HG03196 (cell line): ENCODE measurements at regions not wholly inside any gene's neighbourhood (a gene's known extent, or its start where the extent isn't known, plus 50 kb on each side); places are given as distances from the start of the nearest gene placed in this dataset.

Experiments used
- ATAC-seq: cut with Tn5 transposase; IDR thresholded peaks from one replicate; pipeline ENCODE4 v1.9.1; 2021; ENCODE audit not compliant: unreplicated experiment

DNA sequence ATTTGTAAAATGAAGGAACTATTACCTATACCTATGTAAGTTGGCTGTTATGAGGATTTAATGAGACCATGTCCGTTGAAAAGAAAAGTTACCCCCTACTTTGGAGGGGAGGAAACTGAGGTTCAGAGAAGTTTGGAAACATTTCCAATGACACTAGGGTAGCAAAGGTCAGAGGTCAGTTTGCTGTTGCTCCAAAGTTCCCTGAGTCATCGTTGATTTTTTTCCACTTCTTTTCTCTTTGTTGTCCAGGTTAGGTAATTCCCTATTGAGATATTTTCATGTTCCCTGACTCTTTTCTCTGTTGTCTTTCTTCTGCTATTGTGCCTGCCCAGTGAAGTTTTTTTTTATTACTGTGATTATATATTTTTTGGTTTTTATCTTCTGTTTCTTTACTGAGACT lies 213.8 kb upstream of the C1orf174 start:
- no peak for ATAC-seq

DNA sequence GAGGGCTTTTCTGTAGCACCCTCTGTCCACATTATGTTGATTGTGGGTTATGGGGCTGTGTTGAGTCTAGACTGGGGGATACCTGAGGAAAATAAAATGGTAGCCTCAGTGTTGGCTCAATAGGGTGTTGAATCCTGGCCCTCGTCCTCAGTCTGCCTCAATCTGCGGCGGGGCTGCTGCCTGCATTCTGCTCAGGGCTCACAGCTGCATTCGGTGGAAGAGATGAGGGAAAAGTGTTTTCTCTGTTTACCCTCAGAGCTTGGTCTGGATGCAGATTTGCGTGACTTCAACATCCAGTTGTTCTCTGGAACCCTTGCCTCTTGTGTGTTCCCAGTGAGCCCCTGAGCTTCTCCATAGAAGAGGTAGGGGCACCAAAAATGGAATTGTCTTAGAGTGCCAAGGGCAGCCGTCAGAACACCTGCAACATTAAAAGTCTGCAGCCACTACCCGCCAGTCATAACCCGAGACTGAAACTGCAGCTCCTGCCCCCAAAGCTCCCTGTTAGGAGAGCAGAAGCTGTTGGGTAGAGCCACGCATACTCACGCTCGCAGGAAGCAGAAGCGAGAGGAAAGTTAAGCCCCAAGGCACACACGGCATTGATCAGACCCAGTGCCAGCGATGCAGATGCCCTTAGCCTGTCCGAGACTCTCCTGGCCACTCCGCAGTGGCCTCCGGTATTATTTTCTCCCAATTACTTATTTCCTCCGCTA lies 215.3 kb upstream of the C1orf174 start:
- ATAC-seq: no peak

DNA sequence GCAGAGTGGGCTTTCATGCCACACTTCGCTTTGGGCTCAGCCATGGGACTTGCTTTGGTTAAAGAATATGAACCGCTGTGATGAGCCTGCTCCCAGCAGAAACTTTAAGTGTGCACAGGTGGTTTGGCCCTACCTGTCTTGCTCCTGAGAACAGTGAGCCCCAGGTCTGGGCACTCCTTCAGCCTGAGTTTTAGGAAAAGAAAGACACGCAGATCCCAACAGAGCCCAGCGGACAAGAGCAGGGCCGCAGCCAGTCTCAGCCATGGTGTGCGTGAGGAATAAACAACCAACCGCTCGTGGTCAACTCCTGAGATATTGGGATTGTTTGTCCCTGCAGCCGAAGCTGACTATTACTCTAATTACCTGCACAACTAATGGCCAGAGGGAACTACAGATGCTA lies 217.1 kb upstream of the C1orf174 start:
- no peak for ATAC-seq

DNA sequence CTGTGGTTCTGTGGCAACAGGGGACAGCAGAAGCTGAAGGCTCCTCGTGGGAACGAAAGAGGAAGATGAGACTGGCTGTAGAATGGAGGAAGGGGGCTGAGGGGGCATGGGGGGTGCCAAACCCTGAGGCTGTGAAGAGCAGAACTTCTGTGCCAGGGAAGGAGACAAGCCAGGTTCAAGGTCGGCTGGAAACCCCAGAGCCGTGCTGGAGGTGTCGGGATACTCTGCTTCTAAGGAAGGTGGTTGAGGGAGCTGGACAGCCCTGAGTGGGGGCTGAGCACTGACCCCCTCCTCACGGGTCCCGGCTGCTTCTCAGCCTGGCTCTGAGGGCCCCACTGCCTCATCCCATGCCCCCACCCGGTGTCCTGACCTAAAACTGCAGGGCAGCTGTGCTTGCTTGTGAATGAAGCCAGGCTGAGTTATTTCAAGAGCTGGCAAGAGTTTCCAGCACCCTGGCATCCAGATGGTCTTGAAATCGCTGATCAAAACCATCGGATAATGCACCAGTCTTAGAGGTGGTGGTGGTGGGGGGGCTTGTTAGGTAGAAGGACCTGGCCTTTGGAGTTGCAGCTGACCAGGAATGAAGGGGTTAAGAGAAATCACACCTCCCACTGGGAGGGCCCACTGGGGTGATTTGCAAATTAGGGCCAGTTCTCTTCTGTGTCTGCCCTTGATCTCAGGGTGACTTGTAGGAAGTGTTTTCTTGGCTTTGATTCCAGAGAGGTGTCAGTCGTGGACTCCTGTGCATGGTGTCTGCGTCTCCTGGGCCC lies 218.9 kb upstream of the C1orf174 start:
- ATAC-seq: no peak

DNA sequence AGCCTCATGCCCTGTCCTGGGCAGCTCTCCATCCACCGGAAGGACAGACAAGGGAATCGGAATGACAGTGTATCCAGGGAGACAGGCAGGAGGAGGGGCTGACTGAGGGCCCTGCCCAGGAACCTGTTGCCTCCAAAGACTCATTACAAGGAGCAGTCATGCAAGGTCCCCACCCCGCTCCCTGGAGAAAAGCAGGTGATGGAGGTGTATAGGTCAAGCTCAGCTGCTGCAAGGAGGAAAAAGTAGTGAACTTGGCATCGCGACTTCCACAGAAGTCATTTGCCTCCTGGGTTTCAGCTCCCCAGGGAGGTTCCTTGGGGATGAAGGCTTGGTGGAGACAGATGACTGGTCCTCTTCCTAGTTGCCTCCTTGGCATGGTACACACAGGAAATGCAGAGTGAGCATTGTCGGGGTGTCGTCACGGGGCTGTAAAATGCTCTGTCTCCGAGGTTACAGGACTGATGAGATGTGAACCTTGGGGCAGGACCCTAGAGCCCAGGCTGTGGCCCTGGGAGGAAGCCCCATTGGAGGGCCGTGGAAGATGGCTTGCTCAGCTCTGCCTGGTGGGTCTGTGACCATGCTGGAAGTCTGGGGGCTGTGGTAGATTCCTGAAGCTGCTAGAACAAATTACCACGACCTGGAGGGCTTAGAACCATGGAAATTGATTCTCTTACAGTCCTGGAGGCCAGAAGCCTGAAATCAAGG lies 219.6 kb upstream of the C1orf174 start:
- no peak for ATAC-seq

DNA sequence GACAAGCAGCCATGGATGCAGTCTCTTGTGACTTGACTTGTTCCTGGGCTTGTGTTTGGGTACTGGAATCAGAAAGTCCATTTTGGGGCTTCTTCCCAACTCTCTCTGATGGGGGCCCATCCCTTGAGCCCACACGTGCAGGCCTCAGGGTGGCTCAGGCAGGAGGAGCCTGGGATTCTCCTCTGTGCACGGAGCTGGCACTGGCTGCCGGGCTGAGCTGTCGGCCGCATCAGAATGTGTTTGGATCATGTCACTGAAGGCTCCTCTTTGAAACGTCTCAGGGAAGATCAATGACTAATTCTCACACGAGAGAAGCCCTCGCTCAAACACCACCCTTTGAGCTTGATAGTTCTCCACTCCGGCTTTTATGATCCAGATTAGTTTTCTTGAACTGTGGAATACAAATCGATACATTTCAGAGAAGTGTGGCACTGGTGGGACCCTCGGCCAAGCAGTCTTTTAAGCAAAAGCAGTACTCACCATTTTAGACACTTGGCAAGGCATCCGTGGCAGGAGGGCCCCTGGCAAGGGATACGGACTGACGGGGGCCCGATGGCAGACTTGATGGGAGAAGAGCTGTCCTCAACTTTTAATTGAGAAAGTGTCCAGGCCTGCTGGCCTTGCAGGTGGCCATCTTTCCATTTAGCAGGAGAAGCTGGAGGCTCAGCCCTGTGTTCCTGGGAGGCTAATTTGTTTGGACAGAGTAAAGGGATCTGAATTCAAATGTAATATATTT lies 220.7 kb upstream of the C1orf174 start:
- no peak for ATAC-seq

DNA sequence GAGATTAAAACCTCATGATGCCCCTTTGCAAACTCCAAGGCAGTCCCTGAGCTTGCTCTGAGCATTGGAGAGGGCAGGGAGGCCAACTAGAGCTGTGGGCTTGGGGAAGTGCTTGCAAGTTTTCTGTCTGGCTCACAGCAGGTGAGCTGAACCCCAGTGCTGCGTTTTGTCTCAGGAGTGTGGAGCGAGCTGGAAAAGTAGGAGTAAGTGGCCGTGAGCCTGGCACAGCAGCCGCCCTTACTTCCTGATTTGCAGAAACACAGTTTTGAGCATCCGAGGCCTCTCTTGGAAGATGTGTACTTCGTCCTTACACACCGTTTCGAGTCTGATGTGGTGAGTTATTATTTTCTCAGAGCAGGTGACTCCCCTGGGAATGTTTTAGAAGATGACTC lies 221.2 kb upstream of the C1orf174 start:
- no peak for ATAC-seq

DNA sequence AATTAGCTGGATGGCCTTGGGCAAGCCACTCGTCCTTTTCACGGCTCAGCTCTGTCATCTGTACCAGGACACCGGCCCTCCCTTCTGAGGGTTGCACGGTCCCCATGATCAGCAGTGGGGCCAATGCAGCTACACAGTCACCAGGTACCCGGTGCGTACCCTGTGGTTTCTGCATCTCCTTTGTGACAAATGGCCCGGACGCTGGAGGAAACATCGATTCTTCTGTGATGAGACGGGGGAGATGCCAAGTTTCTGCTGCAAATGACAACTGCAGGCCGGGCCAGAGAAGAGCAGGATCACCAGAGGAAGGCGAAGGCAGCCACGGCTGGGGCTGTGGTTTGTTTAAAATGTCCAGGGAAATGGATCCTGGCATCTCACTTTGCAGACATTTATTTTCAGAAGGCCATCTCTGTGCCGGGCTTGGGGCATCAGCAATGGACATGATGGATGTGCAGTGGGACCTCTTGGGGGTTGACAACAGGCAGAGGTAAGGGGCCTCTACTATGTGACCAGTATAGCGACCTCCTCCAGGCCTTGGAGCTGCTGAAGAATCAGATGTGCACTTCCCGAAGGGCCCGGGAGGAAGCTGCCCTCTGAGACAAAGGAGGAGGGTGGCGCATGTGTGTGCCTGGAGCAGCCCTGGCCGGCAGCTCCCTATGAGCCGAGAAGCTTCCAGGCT lies 221.9 kb upstream of the C1orf174 start:
- no peak for ATAC-seq

DNA sequence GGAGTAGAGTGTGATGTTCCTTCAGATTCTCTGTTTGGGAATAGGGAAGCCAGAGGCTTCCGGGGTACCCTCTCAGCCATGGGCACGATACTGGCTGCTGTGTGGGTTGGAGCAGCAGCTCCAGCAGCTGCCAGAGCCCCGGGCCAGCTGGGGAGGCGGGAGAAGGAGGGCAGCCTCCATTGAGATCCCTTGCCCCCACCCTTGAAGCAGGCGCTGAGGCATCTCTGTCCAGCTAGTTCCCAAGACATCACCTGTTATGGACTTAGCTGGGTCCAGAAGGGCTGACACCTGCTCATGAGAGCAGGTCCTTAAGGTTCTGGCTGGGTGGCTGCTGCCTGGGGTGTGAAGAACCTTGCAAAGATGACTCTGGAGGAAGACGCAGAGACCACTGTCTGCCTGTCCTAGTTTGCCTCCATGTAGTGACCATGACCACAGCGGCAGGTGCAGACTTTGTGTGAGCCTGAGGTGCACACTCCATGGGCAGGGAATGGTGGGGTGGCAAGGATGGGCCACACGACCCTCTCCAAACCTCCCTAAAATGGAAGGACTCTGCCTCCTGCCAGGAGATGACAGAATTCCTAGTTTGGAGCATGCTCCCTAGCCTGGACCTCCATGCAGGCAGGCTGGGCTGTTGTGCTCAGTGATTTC lies 222.6 kb upstream of the C1orf174 start:
- ATAC-seq: no peak

DNA sequence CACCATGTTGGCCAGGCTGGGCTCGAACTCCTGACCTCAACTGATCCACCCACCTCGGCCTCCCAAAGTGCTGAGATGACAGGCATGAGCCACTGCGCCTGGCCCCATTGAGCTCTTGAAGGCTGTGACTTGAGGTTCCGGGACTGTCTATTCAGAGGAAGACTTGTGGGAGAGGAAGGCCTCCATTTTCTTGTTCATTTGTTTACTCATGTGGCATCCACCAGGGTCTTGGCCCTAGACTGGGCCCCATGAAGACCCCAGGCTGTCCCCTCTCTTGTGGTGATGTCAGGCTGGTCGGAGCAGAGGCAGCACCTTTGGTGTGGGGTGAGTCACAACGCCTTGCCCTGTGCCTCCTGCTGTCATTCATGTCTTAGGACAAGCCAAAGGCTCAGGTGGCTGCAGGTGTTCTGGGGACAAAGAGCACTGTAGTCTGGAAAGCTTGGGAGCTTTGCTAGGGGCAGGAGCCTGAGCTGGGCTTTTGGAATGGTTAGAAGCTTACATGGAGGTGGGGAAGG lies 224.6 kb upstream of the C1orf174 start:
- ATAC-seq: no peak

DNA sequence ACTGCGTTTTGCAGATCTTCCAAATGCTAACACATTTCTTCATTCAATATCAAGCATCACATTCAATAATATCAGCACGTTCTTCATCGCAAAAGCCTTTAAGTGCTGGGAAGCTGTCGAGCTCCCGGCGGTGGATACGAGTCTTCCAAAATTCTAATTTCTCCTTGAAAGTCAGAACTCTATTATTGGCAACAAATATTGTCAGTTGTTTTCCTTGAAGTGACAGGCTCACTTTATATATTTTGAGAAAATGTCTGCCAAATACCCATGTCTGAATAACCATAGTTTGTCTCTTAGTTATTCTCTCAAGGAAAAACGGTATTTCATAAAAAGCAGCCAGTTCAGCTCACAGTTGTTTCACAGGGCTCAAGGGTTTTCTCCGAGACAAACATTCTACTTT lies 226.2 kb upstream of the C1orf174 start:
- ATAC-seq: no peak

DNA sequence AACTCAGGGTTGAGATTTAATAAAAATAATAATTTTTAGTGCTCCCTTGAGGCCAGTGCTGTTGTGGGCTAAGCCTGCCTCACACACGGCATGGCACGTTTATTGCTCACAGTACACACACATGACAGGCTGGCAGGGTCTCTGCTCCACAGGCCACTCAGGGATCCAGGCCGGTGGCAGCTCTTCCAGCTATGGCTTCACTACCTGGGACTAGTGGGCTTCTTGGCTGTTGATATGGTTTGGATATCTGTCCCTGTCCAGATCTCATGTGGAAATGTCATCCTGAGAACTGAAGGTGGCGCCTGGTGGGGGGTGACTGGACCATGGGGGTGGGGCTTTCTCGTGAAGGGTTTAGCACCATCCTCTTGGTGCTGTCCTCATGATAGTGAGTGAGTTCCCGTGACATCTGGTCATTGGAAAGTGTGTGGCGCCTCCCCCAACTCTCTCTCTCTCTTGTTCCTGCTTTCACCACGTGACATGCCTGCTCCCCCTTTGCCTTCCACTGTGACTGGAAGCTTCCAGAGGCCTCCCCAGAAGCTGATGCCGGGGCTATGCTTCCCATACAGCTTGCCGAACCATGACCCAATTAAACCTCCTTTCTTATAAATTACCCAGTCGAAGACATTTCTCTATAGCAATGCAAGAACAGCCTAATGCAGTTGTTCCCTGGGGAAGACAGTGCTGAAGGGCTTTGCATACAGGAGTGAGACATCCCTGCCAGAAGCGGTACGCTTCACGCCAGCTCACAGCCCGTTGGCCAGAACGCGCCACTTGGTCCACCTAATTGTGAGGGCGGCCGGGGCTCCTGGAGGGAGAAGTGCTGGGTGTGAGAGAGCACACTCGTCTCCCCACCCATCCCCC lies 226.9 kb upstream of the C1orf174 start:
- ATAC-seq: no peak

DNA sequence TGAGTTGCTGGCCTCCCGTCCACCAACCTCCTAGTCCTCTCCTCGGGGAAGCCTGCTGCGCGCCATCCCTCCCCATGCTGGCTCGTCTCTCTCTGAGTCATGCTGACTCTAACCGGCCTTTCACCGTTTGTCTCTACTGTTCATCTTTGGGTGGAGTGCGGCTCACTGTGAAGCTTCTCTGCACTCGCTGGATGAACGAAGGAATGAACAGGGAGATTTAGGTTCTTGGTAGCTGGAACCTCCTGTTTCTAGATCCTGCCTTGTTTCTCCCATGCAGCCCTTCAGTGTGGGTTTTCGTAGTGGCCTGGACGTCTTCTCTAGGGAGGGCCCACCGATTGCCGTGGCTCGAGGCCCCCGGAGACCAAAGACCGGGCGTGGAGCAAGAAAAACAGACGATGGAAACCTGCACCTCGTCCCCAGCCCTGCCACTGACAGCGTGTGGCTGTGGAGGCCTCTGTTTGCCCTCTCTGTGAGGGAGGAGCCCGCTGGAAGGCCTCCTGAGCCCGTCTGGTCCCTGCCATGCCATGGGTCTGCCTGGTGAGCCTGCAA lies 227.6 kb upstream of the C1orf174 start:
- ATAC-seq: no peak

DNA sequence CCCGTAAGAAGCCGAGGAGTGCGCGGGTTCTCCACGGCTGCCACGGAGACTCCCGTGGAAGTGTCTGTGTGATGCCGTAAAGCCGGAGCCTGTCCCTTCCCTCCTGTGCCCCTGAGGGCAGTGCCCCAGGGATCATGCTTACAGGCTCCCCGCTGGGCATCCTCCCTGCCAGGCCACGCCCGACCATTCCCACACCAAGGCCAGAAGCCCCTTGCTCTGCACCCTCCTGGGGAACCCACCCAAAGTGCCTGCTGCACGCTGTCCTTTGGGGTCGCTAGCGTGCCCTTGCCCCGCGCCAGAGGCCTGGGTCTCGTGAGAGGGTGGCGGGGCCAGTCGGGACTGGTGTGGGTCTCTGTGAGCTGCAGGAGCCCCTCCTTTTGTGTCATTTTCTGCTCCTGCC lies 228.5 kb upstream of the C1orf174 start:
- no peak for ATAC-seq

DNA sequence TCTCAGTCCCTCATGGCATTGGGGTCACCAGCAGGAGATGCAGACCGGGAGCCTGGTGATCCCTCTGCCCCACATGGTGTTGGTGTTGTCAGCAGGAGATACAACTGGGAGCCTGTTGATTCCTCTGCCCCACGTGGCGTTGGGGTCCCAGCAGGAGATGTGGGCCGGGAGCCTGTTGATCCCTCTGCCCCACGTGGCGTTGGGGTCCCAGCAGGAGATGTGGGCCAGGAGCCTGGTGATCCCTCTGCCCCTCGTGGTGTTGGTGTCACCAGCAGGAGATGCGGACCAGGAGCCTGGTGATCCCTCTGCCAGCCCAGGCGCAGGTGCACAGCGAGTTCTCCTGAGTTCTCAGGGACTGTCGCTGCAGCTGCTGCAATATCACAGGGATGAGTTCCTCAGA lies 229.6 kb upstream of the C1orf174 start:
- no peak for ATAC-seq

DNA sequence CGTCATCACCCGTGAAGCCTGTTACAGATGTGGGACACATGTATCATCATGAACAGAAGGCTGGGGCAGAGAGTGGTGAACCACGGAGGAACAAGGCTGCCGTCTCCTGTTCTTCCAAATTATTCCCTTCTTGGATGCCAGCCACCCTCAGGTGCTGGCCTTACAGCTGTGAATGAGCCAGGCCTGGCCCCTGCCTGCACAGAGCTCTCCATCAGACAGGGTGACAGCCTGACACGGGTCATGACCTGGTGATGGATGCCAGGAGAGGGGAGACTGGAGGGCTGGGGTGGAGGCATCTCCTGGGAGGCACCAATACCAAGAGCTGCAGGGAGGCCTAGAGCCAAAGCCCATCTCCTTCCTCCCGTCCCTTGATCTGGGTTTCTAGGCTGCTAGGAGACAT lies 230.0 kb upstream of the C1orf174 start:
- no peak for ATAC-seq

DNA sequence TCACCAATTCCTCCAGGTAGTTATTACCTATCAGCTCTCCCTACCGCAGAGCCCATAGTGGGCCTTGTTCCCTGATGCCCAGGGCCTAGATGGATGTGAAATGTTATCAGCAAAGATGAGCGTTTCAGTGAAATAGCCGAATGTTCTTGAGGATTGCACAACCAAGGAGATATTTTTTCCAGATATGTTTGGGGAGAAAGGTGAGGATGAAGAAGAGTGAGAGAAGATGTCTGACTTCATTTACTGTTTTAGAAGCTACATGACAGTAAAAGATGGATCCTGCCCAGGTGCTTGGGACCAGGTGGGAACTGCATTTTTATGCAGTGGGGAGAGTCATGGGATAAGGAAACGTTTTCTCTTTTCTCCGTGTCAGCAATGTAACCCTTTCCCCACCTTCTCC lies 231.7 kb upstream of the C1orf174 start:
- no peak for ATAC-seq

DNA sequence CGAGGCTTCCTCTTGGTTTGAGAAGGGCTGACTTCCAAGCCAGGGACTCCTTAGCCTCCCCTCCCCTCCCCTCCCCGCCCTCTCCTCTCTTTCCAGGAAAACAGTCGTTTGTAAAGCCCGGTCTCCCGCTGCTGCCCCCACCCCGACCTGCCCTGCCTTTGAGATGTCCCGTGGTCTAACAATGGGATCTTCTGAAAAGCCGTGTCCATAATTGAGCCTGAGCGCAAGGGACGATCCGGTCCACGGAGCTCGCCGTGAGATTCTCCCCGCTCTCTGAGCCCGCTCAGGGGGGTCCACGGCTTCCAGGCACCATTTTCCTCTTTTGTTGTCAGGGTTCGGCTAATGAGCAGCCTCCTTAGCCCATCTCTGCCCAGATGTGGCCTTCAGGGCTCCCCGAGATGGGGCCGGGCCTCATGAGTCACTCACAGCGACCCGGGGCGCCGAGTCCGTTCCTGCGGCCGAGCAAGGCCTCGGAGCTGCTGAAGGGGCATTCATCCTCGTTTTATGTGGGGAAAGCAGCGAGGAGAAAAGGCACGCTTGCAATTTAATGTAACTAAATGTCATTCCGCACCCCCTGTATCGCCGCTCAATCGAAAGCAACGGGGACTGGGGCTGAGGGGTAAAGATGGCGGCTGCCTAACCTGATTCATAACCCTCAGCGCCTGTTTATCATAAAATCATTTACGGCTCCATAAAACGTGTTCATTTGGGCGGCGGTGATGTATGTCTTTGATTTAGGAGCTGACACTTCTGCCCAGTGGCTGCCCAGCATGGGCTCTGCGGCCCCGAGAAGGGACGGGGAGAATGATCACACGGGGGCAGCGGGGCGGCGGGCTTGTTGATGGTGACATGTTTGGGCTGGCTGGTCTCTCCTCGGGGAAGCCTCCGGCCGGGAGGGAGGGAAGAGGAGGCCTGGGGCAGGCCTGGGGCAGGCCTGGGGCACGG lies 232.6 kb upstream of the C1orf174 start:
- no peak for ATAC-seq
